HepG2 (cell line): ENCODE measurements at regions not wholly inside any gene's neighbourhood (a gene's known extent, or its start where the extent isn't known, plus 50 kb on each side); places are given as distances from the start of the nearest gene placed in this dataset.

Experiments
- ATM ChIP-seq: fragments of 450-650 bp; IDR thresholded peaks from 2 replicates; pipeline ENCODE4 v1.7.1; 2017; ENCODE audit warnings: mild to moderate bottlenecking, borderline replicate concordance
- BRCA1 ChIP-seq: sonication (generic); formaldehyde crosslinking; IDR thresholded peaks from 2 replicates; pipeline ENCODE4 v1.4.0; 2020; ENCODE audit warnings: missing genetic modification reagents
- CREM ChIP-seq, 2 experiments: sonication (generic) in 1 of 2; formaldehyde crosslinking in 1 of 2; IDR thresholded peaks; 2 replicates each; pipeline versions ENCODE4 v1.4.0 to v1.6.1; 2016 to 2020; ENCODE audit warnings: antibody characterized with exemption in 1 of 2, mild to moderate bottlenecking in 1 of 2, missing genetic modification reagents in 1 of 2
- E2F5 ChIP-seq: sonication (generic); formaldehyde crosslinking; conservative IDR thresholded peaks from 2 replicates; pipeline ENCODE4 v1.4.0; 2020; ENCODE audit warnings: missing genetic modification reagents
- HDAC2 ChIP-seq: sonication (generic); formaldehyde crosslinking; IDR thresholded peaks from 2 replicates; pipeline ENCODE4 v1.4.0; 2020; ENCODE audit warnings: missing genetic modification reagents
- IKZF1 ChIP-seq: fragments of 450-650 bp; IDR thresholded peaks from 2 replicates; pipeline ENCODE4 v1.7.1; 2016
- KDM4B ChIP-seq: sonication (generic); formaldehyde crosslinking; IDR thresholded peaks from 2 replicates; pipeline ENCODE4 v1.4.0; 2020; ENCODE audit warnings: missing genetic modification reagents
- KLF15 ChIP-seq: sonication (generic); formaldehyde crosslinking; IDR thresholded peaks from 2 replicates; pipeline ENCODE4 v1.8.1; 2023; ENCODE audit warnings: borderline replicate concordance, mild to moderate bottlenecking, inconsistent platforms, missing genetic modification reagents, mixed read lengths
- KMT2A ChIP-seq: sonication (generic); formaldehyde crosslinking; IDR thresholded peaks from 2 replicates; pipeline ENCODE4 v1.4.0; 2020; ENCODE audit warnings: missing genetic modification reagents
- NKX3-1 ChIP-seq: sonication (generic); formaldehyde crosslinking; IDR thresholded peaks from 2 replicates; pipeline ENCODE4 v1.5.0; 2020; ENCODE audit warnings: missing genetic modification reagents
- NR3C1 ChIP-seq: sonication (generic); formaldehyde crosslinking; IDR thresholded peaks from 2 replicates; pipeline ENCODE4 v1.4.0; 2020; ENCODE audit warnings: missing genetic modification reagents
- ONECUT2 ChIP-seq: sonication (generic); formaldehyde crosslinking; IDR thresholded peaks from 2 replicates; pipeline ENCODE4 v1.4.0; 2020; ENCODE audit warnings: missing genetic modification reagents
- SMYD3 ChIP-seq: sonication (generic); formaldehyde crosslinking; IDR thresholded peaks from 2 replicates; pipeline ENCODE4 v1.8.1; 2023; ENCODE audit warnings: mild to moderate bottlenecking, missing genetic modification reagents
- SNRNP70 ChIP-seq: fragments of 200-400 bp; formaldehyde crosslinking; IDR thresholded peaks from 2 replicates; pipeline ENCODE4 v1.6.1; 2017; ENCODE audit warnings: mild to moderate bottlenecking, low read depth, low read length, moderate library complexity
- TEAD2 ChIP-seq: sonication (generic); formaldehyde crosslinking; IDR thresholded peaks from 2 replicates; pipeline ENCODE4 v1.9.0; 2021; ENCODE audit warnings: missing genetic modification reagents
- ZBTB1 ChIP-seq: sonication (generic); formaldehyde crosslinking; IDR thresholded peaks from 2 replicates; pipeline ENCODE4 v1.4.0; 2020; ENCODE audit warnings: missing genetic modification reagents, borderline replicate concordance
- ZNF260 ChIP-seq: sonication (generic); formaldehyde crosslinking; IDR thresholded peaks from 2 replicates; pipeline ENCODE4 v1.4.0; 2020; ENCODE audit warnings: missing genetic modification reagents, low read depth, mild to moderate bottlenecking, borderline replicate concordance
- ZNF550 ChIP-seq: sonication (generic); formaldehyde crosslinking; IDR thresholded peaks from 2 replicates; pipeline ENCODE4 v1.4.0; 2020; ENCODE audit warnings: mild to moderate bottlenecking, missing genetic modification reagents, borderline replicate concordance
- ZNF562 ChIP-seq: sonication (generic); formaldehyde crosslinking; IDR thresholded peaks from 2 replicates; pipeline ENCODE4 v1.8.0; 2022; ENCODE audit warnings: missing genetic modification reagents, borderline replicate concordance
- ZNF572 ChIP-seq: sonication (generic); formaldehyde crosslinking; IDR thresholded peaks from 2 replicates; pipeline ENCODE4 v1.5.1; 2020; ENCODE audit warnings: mild to moderate bottlenecking, missing genetic modification reagents
- ZNF709 ChIP-seq: sonication (generic); formaldehyde crosslinking; IDR thresholded peaks from 2 replicates; pipeline ENCODE4 v1.5.0; 2020; ENCODE audit warnings: mild to moderate bottlenecking, missing genetic modification reagents
- ZNF724P ChIP-seq: sonication (generic); formaldehyde crosslinking; IDR thresholded peaks from 2 replicates; pipeline ENCODE4 v1.8.0; 2022; ENCODE audit warnings: missing genetic modification reagents, borderline replicate concordance
- ZNF75D ChIP-seq: sonication (generic); formaldehyde crosslinking; IDR thresholded peaks from 2 replicates; pipeline ENCODE4 v1.8.1; 2023; ENCODE audit warnings: missing genetic modification reagents, mild to moderate bottlenecking, borderline replicate concordance
- ZNF781 ChIP-seq: sonication (generic); formaldehyde crosslinking; IDR thresholded peaks from 2 replicates; pipeline ENCODE4 v1.5.1; 2020; ENCODE audit warnings: borderline replicate concordance, mild to moderate bottlenecking, missing genetic modification reagents; ENCODE audit errors: not compliant biosample characterization
- ZSCAN25 ChIP-seq: sonication (generic); formaldehyde crosslinking; IDR thresholded peaks from 2 replicates; pipeline ENCODE4 v1.8.0; 2022; ENCODE audit warnings: mild to moderate bottlenecking, missing genetic modification reagents
- ZSCAN31 ChIP-seq: sonication (generic); formaldehyde crosslinking; IDR thresholded peaks from 2 replicates; pipeline ENCODE4 v1.5.0; 2020; ENCODE audit warnings: low read depth, mild to moderate bottlenecking, missing genetic modification reagents
- TF ChIP-seq, protein P1 (sequence below): IDR thresholded peaks from 2 replicates; pipeline ENCODE4 v1.4.0; 2020; ENCODE audit warnings: mild to moderate bottlenecking, missing genetic modification reagents
- TF ChIP-seq, protein P2 (sequence below): sonication (generic); formaldehyde crosslinking; IDR thresholded peaks from 2 replicates; pipeline ENCODE4 v1.4.0; 2020; ENCODE audit warnings: mild to moderate bottlenecking, missing genetic modification reagents

DNA sequence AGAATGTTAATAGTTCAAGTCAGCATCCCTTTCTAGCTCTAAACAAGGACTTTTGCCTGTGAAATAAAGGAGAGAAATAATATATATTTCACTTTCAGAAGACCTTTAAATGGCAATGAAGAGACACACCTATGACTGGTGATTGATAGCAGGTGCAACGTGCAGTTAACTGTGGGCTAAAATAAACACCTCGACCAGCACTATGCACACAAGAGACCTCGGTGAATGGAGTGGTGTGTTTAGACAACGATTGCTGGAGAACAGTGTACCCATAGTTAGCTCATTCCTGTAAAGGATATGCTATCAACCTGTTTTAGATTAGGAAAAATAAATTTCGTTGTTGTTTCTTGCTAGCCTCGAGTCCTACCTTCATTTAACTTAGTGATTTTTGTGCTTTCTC lies 143.4 kb downstream of the NR4A2 start (continued):
- TF ChIP-seq ZSCAN31 (CRISPR knock-in tag) (no peak), ZNF709 (CRISPR knock-in tag) (no peak), ZNF75D (no peak), CREM (IDR thresholded peaks at IDR 0.05) (0 out of 2 replicates have a peak, but pooled peaks have one; percentile 25), CREM (CRISPR knock-in tag; IDR thresholded peaks at IDR 0.05) (no peak), ZSCAN25 (CRISPR knock-in tag) (no peak), KLF15 (no peak), KDM4B (CRISPR knock-in tag) (no peak), ONECUT2 (CRISPR knock-in tag) (no peak), ZBTB1 (no peak), SMYD3 (no peak), ATM (no peak), NR3C1 (no peak), ZNF724P (CRISPR knock-in tag) (no peak), TEAD2 (CRISPR knock-in tag) (no peak), E2F5 (CRISPR knock-in tag) (no peak), HDAC2 (CRISPR knock-in tag) (no peak), NKX3-1 (CRISPR knock-in tag) (no peak), ZNF781 (CRISPR knock-in tag) (no peak), IKZF1 (no peak), BRCA1 (CRISPR knock-in tag) (no peak), ZNF260 (no peak), ZNF550 (CRISPR knock-in tag) (no peak), SNRNP70 (no peak), ZNF572 (no peak), ZNF562 (CRISPR knock-in tag) (no peak), KMT2A (CRISPR knock-in tag) (no peak)
- TF ChIP-seq, protein P1, sequence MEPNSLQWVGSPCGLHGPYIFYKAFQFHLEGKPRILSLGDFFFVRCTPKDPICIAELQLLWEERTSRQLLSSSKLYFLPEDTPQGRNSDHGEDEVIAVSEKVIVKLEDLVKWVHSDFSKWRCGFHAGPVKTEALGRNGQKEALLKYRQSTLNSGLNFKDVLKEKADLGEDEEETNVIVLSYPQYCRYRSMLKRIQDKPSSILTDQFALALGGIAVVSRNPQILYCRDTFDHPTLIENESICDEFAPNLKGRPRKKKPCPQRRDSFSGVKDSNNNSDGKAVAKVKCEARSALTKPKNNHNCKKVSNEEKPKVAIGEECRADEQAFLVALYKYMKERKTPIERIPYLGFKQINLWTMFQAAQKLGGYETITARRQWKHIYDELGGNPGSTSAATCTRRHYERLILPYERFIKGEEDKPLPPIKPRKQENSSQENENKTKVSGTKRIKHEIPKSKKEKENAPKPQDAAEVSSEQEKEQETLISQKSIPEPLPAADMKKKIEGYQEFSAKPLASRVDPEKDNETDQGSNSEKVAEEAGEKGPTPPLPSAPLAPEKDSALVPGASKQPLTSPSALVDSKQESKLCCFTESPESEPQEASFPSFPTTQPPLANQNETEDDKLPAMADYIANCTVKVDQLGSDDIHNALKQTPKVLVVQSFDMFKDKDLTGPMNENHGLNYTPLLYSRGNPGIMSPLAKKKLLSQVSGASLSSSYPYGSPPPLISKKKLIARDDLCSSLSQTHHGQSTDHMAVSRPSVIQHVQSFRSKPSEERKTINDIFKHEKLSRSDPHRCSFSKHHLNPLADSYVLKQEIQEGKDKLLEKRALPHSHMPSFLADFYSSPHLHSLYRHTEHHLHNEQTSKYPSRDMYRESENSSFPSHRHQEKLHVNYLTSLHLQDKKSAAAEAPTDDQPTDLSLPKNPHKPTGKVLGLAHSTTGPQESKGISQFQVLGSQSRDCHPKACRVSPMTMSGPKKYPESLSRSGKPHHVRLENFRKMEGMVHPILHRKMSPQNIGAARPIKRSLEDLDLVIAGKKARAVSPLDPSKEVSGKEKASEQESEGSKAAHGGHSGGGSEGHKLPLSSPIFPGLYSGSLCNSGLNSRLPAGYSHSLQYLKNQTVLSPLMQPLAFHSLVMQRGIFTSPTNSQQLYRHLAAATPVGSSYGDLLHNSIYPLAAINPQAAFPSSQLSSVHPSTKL (CRISPR knock-in tag) = peak; percentile 58
- TF ChIP-seq, protein P2, sequence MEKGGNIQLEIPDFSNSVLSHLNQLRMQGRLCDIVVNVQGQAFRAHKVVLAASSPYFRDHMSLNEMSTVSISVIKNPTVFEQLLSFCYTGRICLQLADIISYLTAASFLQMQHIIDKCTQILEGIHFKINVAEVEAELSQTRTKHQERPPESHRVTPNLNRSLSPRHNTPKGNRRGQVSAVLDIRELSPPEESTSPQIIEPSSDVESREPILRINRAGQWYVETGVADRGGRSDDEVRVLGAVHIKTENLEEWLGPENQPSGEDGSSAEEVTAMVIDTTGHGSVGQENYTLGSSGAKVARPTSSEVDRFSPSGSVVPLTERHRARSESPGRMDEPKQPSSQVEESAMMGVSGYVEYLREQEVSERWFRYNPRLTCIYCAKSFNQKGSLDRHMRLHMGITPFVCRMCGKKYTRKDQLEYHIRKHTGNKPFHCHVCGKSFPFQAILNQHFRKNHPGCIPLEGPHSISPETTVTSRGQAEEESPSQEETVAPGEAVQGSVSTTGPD = no peak
